NCI-H460 (cell line): ENCODE measurements at regions not wholly inside any gene's neighbourhood (a gene's known extent, or its start where the extent isn't known, plus 50 kb on each side); places are given as distances from the start of the nearest gene placed in this dataset.

Experiments
- DNase-seq: peaks from one replicate; pipeline ENCODE4 v3.0.0-alpha.2; 2016; ENCODE audit warnings: low read depth; ENCODE audit errors: extremely low read depth

DNA sequence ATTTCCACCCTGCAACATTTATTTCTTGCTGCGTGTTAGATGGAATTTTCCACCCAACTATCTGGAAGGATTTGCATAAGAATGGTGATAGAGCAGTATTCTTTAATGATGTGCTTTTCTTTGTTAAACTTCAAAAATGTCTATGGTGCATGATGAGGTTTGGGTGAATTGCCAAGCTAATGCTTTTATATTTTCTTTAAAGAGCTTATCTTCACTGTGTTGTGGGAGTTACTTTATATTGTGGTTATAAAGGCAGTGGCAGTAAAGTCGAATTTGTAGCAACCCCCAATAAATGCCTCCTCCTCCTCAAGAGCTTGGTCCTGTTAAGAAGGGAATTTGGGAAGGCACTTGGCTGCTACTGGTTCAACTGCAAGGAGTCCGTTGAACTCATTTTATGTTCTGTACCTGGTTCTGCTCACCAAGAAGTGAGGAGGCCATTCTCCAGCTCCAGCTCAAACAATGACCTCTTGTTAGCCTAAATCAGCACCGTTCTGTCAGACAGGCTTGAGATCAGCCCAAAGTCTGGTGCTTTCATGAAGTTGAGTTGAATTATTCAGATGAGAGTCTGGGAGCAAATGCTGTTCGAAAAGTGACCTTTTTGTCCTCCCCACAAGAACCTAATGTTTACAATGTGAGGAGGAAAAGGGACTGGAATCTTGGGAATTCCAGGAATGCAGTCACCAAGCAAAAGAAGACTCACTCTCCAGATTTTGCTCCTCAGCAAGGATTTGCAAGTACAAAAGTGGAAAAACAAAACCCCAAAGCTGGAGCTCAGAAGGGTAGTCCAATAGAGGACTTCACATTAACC, 217.0 kb downstream of the TMEM38B start:
- no peak for DNase-seq

DNA sequence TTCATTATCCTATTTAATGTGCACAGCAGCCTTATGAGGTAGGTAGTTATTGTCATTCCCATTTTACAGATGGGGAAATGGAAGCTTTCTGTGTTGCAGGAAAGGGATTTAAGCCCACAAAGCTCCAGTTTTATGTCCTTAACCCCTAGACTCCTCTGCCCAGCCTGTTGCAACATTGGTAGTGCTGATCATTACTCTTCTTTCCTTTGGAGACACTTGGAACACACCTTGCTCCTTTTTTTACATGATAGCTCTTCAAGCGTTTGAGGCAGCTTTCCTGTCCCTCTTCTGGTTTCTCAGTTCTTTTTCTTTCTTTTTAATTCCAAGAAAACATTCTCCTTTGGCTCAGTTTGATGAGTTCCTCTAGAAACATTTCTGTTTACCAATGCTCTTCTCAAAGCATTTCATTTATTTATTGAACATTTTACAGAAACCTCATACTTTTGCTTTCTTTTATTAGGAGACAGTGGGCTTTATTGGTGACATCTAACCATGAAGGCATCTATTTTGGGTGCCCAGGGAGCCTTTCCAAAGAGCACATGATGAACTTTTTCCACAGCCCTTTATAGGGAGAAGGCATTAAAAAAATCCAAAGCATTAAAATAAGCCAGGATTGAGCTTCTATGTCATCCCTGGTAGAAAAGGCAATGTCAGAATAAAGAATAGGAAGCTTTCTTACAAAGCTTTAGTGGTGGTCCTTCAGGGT, 218.0 kb downstream of the TMEM38B start:
- DNase-seq = no peak

DNA sequence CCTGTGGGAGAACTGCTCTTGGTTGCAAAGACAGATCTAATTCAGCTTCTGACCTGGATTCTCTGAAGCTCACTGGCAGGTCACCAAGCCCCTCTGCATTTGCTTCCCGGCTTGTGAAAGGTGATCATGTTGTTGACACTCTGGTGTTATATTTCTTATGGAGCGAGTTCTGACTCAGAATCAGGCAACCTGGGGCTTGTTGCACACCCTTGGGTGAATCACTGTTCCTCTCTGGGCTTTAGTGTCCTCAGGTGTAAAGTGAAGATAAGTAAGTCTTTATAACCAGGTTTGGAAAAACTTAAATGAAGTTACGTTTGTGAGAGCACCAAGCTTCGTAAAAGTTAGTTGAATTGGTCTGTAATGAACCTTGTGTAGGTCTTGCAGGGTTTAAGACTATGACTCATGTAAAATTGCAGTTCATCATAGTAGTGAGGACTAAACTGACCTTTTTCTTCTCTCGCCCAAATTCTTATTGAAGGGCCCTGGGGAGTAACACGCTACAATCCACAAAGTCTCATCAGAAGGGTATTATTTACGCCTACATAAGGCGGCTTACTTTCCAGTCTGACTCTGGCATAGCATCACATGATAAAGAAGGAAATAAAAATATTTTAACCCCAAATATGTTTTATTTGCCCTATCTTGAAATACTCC, 218.6 kb downstream of the TMEM38B start:
- no peak for DNase-seq

DNA sequence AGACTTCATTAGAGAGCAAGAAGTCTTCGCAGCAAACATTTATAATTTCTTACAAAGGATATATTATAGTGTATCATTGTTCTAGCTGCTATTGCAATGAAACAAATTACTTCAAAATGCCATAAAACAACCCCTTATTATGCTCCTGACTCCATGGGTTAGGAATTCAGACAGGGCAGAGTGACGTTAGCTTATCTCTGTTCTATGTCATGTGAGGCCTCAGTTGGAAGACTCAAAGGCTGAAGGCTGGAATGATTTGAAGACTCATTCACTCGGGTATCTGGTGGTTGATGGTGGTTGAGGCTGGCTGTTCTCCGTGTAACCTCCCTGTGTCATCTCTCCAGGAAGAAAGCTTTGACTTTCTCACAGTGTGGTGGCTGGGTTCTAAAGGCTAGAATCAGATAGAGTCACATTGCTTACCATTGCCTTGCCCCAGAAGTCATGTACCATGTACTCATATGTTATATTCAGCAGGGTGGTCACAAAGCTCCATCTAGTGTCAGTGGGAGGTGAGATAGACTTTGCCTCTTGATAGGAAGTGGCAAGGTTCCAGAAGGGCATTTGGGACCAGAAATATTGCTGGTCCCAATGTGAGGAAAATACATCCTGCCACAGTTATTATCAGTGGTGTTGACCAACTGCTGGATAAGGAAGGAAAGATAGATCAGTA, 226.9 kb downstream of the TMEM38B start:
- no peak for DNase-seq

DNA sequence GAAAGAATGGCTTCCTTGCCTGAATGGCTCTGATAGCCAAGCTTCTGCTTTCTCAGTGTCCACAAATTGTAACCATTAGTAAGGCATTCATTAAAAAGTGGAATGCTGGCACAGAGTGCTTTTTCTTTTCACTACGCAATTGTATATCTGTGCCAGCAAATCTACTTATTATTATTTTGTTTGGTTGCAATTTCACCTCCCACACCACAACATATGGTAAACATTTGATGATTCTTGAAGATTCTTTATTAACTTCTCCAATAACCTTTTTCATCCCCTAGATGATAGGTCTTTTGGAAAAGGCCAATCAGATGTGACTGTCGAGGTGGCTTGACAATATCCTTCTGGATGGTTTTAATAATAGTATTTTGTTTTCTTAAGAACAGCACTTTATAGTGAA, 234.1 kb downstream of the TMEM38B start:
- no peak for DNase-seq

DNA sequence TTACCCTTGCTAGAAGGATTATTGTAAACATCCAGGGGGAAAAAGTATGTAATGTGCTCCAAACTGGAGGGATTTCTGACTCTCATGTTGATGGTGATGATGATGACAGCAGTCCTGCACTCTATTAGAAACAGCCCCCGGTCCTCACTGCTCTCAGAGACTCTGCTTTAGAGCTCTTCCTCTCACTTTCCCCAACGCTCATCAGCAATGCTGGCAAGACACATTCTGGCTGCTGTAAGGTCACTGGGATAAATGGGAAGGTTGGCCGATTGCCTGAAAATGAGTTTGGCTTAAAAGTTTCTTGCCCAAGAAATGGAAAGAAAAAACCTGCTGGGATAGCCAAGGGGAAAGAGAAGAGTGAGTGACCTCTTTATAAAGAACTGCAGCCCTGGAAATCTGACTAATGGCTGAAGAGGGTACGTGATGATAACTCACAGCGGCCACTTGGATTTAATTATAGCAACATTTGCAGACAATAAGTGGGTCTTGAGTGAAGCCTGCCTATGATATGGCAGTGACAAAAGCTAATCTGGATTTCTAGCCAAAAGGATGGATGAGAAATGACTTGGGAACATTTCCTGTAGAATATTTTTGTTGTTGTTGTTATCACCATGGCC, 235.8 kb downstream of the TMEM38B start:
- DNase-seq = no peak

DNA sequence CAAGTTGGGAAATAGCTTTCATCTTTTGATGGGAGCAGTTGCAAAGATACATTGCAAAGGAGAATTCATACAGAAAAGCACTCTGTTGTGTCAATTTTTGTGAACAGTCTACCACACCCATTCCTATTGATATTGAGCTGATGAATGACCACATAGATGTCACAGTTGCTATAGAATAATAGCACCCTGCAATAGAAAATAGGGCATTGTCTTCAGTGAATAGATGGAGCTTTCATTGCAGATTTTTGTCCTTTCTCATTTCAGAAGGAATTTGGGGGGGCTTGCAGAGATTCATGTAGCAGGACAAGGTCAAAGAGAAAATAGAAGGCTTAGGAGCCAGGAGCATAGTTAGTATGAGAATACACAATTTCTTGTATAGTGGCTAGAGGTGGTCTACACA, 237.9 kb downstream of the TMEM38B start:
- DNase-seq = no peak

DNA sequence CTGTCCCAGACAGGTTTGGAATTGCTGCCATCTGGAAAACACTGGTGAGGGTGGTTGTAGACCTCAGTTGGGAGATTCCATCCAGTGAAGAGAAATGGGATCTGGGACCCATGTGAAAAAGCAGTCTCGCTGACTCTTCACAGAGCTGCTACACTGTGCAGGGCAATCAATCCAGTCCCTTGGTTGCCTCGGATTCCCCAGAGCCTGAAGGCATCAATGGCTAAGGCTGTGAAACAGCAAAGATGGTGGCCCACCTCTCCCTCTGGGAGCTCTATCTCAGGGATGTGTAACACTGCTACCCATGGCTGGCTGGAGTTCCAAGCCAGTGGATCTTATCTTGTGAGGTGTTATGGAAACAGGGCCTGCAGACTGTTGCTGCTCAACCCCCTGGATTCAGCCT, 256.1 kb downstream of the TMEM38B start:
- no peak for DNase-seq

DNA sequence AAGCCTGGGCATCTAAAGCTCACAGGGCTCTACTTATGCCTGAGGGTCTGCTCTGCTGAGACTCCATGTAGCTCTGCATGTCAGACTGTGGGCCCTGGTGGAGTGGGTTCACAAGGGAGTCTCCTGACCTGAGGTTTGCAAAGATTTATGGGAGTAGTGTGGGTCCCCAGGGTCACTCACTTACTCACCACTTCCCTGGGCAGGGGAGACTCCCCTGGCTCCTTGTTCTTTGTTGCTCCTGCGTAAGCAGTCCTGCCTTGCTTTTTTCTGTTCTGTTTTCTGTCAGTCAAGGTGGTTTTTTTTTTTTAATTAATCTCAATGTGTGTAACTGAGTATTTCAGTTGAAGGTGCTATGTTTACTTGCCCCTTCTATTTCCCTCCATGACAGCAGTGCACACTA, 256.6 kb downstream of the TMEM38B start:
- no peak for DNase-seq

DNA sequence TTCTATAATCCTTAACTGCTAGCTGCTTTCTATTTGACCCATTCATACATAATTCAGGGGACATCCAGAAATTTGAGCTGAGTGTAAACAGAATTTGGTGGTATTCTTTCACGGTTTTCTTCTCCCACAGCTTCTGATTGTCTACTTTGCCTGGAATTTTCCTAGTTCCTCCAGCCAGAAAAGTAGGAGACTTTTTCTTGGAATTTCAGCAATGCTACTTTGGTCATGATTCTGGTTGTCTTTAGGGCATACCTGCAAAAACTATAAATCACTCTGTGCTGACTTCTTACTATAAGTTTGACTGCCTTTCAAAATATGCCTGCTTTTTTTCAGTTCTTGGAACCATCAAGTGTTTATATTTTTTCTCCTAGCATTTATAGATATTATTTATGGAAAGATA, 260.2 kb downstream of the TMEM38B start:
- DNase-seq = no peak

DNA sequence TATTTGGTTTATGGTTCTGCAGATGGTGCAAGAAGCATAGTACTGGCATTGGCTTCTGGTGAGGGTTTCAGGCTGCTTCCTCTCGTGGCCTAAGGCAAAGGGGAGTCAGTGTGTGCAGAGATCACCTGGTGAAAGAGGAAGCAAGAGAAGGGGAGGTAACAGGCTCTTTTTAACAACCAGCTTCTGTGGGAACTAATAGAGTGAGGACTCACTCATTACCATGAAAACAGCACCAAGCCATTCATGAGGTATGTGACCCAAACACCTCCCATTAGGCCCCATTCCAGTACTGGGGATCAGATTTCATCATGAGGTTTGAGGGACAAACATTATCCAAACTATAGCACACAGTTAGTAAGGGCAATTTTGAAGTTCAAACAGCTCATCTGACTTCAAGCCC, 263.5 kb downstream of the TMEM38B start:
- no peak for DNase-seq

DNA sequence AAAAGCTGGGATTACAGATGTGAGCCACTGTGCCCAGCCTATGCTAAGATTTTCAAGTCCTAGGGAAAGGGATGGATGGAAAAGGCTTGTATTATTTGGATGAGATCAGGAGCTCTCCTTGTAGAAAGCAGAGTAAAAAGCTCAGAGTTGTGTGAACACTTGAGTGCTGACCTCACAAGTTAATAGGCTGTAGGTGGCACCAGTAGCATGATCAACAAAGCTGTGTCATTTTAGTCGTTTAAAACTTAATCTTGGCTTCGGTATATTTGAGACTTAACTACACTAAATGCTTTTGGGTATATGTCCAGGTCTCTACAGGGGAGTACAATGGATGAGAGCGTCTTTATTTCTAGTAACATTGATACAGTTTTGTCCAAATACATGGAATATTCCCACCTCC, 264.2 kb downstream of the TMEM38B start:
- DNase-seq = no peak

DNA sequence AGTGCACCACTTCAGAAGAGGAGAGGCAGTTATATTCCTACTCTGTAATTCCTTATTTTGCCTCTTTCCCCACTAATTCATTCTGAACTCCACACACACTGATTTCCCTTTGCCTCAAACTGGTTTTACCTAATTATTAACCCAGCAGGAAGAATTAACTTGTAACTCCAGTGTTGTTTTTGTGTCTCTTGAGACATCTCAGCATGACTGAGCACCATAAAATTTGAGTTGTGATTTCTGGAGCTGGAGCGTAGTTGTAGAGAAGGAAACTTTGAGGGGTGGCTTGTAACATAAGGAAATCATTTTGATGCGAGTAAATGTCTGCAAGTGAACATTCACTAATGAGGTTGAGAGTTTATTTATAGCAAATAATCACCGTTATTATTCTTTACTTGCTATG, 265.2 kb downstream of the TMEM38B start:
- DNase-seq = no peak

DNA sequence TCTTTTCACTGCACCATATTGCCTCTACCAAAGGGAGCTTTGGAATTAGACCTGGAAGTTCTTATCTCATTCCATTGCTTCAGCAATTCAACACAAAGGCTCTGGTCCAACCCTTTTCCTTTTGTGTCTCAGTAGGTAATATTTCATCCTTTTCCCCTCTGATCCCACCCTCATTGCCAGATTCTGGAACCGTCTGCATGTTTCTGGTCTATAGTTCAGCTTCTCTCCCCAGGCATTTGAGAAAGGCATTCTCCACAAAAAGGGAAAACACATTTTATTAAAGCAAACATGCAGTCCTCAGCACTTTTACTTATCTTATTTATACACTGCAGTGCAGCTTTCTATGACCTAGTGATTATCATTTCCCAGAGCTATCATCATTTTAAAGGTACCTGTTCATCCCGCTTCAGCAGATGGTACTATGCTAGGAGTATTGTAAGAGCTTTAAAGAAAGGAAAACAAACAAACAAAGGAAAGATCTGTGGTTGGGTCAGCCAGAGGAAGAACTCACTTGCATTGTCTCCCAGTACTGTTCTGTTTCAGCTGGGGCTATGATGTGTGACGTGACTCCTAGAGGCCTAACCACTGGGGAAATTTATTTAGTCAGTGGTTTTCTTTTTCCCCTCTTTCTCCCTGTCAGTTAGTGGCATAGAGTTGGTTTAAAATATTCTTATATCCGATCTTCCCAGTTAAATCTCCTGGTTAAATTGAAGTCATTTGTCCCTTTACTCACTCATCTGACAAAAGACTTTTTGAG, 269.2 kb downstream of the TMEM38B start:
- DNase-seq = no peak

DNA sequence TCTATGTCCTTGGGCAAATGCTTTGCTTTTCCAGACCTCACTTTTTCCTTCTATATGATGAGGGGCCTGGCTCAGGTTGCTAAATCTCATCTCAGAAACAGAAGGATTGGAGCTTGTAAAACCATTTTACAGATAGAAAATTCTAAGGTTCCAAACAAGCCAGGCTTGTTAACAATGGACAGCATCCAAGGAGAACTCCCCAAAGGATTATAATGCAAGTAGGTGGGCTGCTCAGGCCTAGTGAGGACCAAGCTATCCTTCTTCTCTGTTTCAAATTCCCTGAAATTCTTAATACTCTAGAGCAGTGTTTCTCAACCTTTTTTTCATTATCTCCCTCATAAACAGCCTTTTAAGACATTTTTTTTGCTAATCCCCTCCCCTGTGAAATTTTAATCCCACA, 269.8 kb downstream of the TMEM38B start:
- DNase-seq = no peak

DNA sequence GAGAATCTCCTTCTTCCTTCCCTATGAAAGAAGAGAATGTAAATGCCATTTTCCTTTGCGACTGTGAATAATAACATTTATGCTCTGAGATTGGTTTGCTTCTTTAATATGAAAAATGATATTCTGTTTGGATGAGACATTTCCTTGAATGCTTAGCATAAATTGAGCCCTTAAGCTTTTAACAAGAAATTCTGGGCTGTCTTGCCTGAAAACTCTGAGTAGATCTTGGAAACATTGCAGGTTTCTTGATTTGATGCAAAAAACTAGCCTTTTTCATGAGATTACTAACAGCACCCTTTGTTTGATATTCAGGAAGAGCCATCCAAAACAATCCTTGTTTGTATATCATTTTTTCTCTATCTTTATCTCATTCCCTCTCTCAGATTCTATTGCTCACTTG, 272.5 kb downstream of the TMEM38B start:
- DNase-seq = no peak

DNA sequence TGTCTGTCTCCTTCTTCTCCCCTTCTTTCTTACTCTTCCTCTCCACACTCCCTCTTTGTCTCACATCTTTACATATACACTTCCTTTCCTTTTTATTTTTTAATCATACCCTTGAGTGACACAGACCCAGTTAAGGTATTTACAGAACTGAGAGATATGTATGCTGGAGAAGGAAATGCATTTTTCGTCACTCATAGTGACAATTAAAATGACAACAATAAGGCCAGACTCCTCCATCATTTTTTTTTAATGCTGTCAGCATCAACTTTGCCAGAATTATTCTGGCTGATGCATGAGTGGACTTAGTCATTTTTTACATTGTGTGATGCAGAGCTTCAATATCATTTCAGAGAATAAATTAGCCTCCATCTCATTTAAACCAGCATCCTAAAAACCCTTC, 272.9 kb downstream of the TMEM38B start:
- no peak for DNase-seq

DNA sequence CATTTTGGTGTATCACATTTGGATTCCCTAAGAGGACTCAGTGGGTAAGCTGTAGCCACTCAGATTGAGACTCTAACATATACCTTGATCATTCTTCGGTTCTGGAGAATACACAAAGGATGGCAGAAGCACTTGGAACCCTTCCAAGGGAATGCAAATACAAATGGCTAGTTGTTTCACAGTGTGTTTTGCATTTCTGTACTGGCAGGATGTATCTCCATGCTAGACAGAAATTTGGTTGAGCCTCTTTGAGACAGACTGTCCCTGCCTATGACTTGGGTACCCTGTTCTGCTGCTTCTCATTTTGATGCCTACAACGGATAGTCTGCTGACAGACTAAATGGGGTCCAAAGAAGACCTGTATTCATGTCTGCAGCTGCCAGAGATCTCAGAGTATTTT, 273.5 kb downstream of the TMEM38B start:
- no peak for DNase-seq

DNA sequence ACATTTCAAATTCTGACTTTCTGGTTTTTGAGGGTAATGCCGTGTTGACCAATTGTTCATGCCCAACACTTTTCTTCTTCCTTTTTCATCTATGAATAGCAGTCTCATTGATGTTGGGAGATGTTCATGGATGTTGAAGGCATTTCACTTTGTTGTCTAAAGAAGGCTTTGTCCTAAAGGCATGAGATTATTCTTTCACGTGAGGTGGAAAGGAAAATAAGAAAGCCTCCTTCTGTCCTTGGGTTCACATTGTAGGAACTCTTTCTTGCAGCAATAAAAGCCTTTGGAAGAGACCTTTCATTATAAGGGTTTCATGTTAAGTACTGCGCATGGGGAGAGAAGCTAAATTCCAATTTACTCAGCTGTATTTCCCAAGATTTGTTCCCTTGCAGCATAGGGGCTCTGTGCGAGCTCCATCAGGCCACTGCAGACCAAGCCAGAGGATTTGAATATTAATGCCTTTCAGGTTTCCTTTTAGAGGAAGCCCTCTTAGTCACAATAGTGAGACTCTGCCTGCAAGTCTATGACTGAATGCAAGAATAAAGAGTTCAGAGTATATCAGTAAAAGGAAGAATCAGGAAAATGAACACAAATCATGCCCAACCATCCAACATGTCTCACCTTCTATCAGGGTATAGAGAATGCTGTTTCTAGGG, 274.6 kb downstream of the TMEM38B start:
- no peak for DNase-seq

DNA sequence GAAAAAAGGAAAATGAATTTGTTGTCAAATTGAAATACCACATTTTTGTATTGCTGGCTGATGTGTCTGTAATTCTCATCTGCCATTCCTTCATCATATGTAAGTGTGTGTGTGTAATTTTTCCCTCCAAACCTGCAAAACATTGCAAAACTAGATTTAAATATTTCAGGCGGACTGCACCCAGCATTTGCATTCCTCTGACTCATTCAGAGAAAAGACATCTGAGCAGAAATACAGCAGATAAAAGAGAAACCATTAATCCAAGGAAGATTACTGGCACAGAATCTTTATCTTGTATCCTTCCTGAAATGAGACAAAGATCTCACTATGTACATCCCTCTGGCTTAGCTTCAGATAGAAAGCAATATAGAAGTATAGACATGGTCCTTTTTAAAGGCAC, 275.3 kb downstream of the TMEM38B start:
- DNase-seq = no peak
